ENCODE measurements at regions not wholly inside any gene's neighbourhood (a gene's known extent, or its start where the extent isn't known, plus 50 kb on each side); places are given as distances from the start of the nearest gene placed in this dataset.

- no peak for TF ChIP-seq CTCF (conservative IDR thresholded peaks at IDR 0.05; ENCODE audit: low read depth, low read length)
- H4K20me1 ChIP-seq (ENCODE audit: insufficient read depth) = no peaks in the 10 kb centered on the region
- no peak overlapping the region for H3K4me3 ChIP-seq (IDR thresholded peaks at IDR 0.05; ENCODE audit: insufficient read depth, low read depth, low read length)
- no peak overlapping the region for H2AFZ ChIP-seq (ENCODE audit: low read depth)
- H3K4me1 ChIP-seq (ENCODE audit: low read depth, poor library complexity, severe bottlenecking) = no peaks in the 10 kb centered on the region
- H3K4me2 ChIP-seq = no peak overlapping the region
- H3K79me2 ChIP-seq (ENCODE audit: insufficient read depth, low read depth) = no peaks in the 10 kb centered on the region
- no peak overlapping the region for H3K9ac ChIP-seq
- H3K27ac ChIP-seq = no peak overlapping the region
- H3K27me3 ChIP-seq (ENCODE audit: insufficient read depth, low read depth) = no peaks in the 10 kb centered on the region
- no peaks in the 10 kb centered on the region for H3K36me3 ChIP-seq (ENCODE audit: insufficient read depth)
Measured at GRCh38 chr18:64210401-64210949, 61.6 kb upstream of the LINC00305 start.

GRCh38 chr18:64208516-64208915 is 59.6 kb upstream of the LINC00305 start:
- no peak overlapping the region for H2AFZ ChIP-seq (ENCODE audit: low read depth)
- H3K4me1 ChIP-seq (ENCODE audit: low read depth, poor library complexity, severe bottlenecking) = no peaks in the 10 kb centered on the region
- H3K36me3 ChIP-seq (ENCODE audit: insufficient read depth) = no peaks in the 10 kb centered on the region
- no peak overlapping the region for H3K4me2 ChIP-seq
- H4K20me1 ChIP-seq (ENCODE audit: insufficient read depth) = no peaks in the 10 kb centered on the region
- TF ChIP-seq CTCF (conservative IDR thresholded peaks at IDR 0.05; ENCODE audit: low read depth, low read length) = no peak
- no peak overlapping the region for H3K27ac ChIP-seq
- no peaks in the 10 kb centered on the region for H3K27me3 ChIP-seq (ENCODE audit: insufficient read depth, low read depth)
- H3K9ac ChIP-seq = no peak overlapping the region
- no peak overlapping the region for H3K4me3 ChIP-seq (IDR thresholded peaks at IDR 0.05; ENCODE audit: insufficient read depth, low read depth, low read length)
- H3K79me2 ChIP-seq (ENCODE audit: insufficient read depth, low read depth) = no peaks in the 10 kb centered on the region

- H3K4me3 ChIP-seq (IDR thresholded peaks at IDR 0.05; ENCODE audit: insufficient read depth, low read depth, low read length) = no peak overlapping the region
- H3K9ac ChIP-seq = no peak overlapping the region
- H3K36me3 ChIP-seq (ENCODE audit: insufficient read depth) = no peaks in the 10 kb centered on the region
- TF ChIP-seq CTCF (conservative IDR thresholded peaks at IDR 0.05; ENCODE audit: low read depth, low read length) = no peak
- no peaks in the 10 kb centered on the region for H4K20me1 ChIP-seq (ENCODE audit: insufficient read depth)
- no peak overlapping the region for H3K4me2 ChIP-seq
- no peaks in the 10 kb centered on the region for H3K79me2 ChIP-seq (ENCODE audit: insufficient read depth, low read depth)
- no peaks in the 10 kb centered on the region for H3K27me3 ChIP-seq (ENCODE audit: insufficient read depth, low read depth)
- no peak overlapping the region for H2AFZ ChIP-seq (ENCODE audit: low read depth)
- H3K4me1 ChIP-seq (ENCODE audit: low read depth, poor library complexity, severe bottlenecking) = no peaks in the 10 kb centered on the region
- no peak overlapping the region for H3K27ac ChIP-seq
Measured at GRCh38 chr18:64207820-64208219, 58.9 kb upstream of the LINC00305 start.

GRCh38 chr18:64203295-64203694 is 54.4 kb upstream of the LINC00305 start:
- H3K36me3 ChIP-seq (ENCODE audit: insufficient read depth) = no peaks in the 10 kb centered on the region
- no peak for TF ChIP-seq CTCF (conservative IDR thresholded peaks at IDR 0.05; ENCODE audit: low read depth, low read length)
- no peaks in the 10 kb centered on the region for H3K4me1 ChIP-seq (ENCODE audit: low read depth, poor library complexity, severe bottlenecking)
- no peak overlapping the region for H2AFZ ChIP-seq (ENCODE audit: low read depth)
- H3K4me3 ChIP-seq (IDR thresholded peaks at IDR 0.05; ENCODE audit: insufficient read depth, low read depth, low read length) = no peak overlapping the region
- H3K27me3 ChIP-seq (ENCODE audit: insufficient read depth, low read depth) = no peaks in the 10 kb centered on the region
- H3K4me2 ChIP-seq = no peak overlapping the region
- H3K27ac ChIP-seq = no peak overlapping the region
- no peak overlapping the region for H3K9ac ChIP-seq
- no peaks in the 10 kb centered on the region for H4K20me1 ChIP-seq (ENCODE audit: insufficient read depth)
- no peaks in the 10 kb centered on the region for H3K79me2 ChIP-seq (ENCODE audit: insufficient read depth, low read depth)

Measured in KMS-11 (cell line).